Nephron progenitor cell (in vitro differentiated cells): ENCODE measurements at regions not wholly inside any gene's neighbourhood (a gene's known extent, or its start where the extent isn't known, plus 50 kb on each side); places are given as distances from the start of the nearest gene placed in this dataset.

Experiments
- DNase-seq: peaks from one replicate; pipeline ENCODE4 v3.0.0; 2021
- H3K27ac Mint-ChIP-seq: 2 replicates; pipeline ENCODE4 v1.8.0; 2021; ENCODE audit warnings: mild to moderate bottlenecking, moderate library complexity, mixed read lengths
- H3K27me3 Mint-ChIP-seq: 2 replicates; pipeline ENCODE4 v1.8.0; 2021; ENCODE audit warnings: mild to moderate bottlenecking, low read depth, mixed read lengths; ENCODE audit not compliant: poor library complexity
- H3K36me3 Mint-ChIP-seq: 2 replicates; pipeline ENCODE4 v1.8.0; 2021; ENCODE audit warnings: low read depth, mixed read lengths
- H3K4me1 Mint-ChIP-seq: 2 replicates; pipeline ENCODE4 v1.8.0; 2021; ENCODE audit warnings: mixed read lengths
- H3K4me3 Mint-ChIP-seq: 2 replicates; pipeline ENCODE4 v1.8.0; 2021; ENCODE audit warnings: mild to moderate bottlenecking, moderate library complexity, mixed read lengths
- H3K9me3 Mint-ChIP-seq: 2 replicates; pipeline ENCODE4 v1.8.0; 2021; ENCODE audit warnings: mild to moderate bottlenecking, moderate library complexity, mixed read lengths
- CTCF ChIP-seq: fragments of 200-600 bp; sonication (generic); IDR thresholded peaks from 2 replicates; pipeline ENCODE4 v1.5.0; 2021; ENCODE audit warnings: antibody characterized with exemption

- Mint-ChIP-seq H3K4me1 (no peaks in the 10 kb centered on the region), H3K27me3 (peaks cover 56% of the 10 kb centered on the region), H3K9me3 (no peaks in the 10 kb centered on the region), H3K27ac (no peak overlapping the region), H3K4me3 (no peak overlapping the region), H3K36me3 (no peaks in the 10 kb centered on the region)
- TF ChIP-seq CTCF, result no peak
- DNase-seq, result no peak
Measured at GRCh38 chr22:22786301-22787115, 101.1 kb upstream of the IGLL5 start.

- Mint-ChIP-seq H3K4me3 (no peak overlapping the region), H3K27ac (no peak overlapping the region), H3K4me1 (no peaks in the 10 kb centered on the region), H3K36me3 (no peaks in the 10 kb centered on the region), H3K27me3 (peaks cover 54% of the 10 kb centered on the region), H3K9me3 (no peaks in the 10 kb centered on the region)
- no peak for DNase-seq
- no peak for TF ChIP-seq CTCF
Measured at GRCh38 chr22:22787151-22787550, 100.5 kb upstream of the IGLL5 start.

- H3K27me3 Mint-ChIP-seq, result peaks cover 47% of the 10 kb centered on the region
- no peak overlapping the region for H3K27ac Mint-ChIP-seq
- no peaks in the 10 kb centered on the region for H3K4me1 Mint-ChIP-seq
Measured at GRCh38 chr22:22787786-22788459, 99.7 kb upstream of the IGLL5 start.

GRCh38 chr22:22788460-22789037, 99.1 kb upstream of the IGLL5 start:
- H3K27me3 Mint-ChIP-seq, result peaks cover 46% of the 10 kb centered on the region
- no peak overlapping the region for H3K27ac Mint-ChIP-seq
- H3K36me3 Mint-ChIP-seq, result no peaks in the 10 kb centered on the region
- no peak overlapping the region for H3K4me3 Mint-ChIP-seq
- TF ChIP-seq CTCF, result no peak
- no peaks in the 10 kb centered on the region for H3K4me1 Mint-ChIP-seq
- DNase-seq, result no peak
- H3K9me3 Mint-ChIP-seq, result no peaks in the 10 kb centered on the region

More at GRCh38 chr22:22787786-22788459, 99.7 kb upstream of the IGLL5 start:
- peak; percentile 73 for TF ChIP-seq CTCF
- no peaks in the 10 kb centered on the region for H3K9me3 Mint-ChIP-seq
- H3K4me3 Mint-ChIP-seq, result no peak overlapping the region
- H3K36me3 Mint-ChIP-seq, result no peaks in the 10 kb centered on the region
- DNase-seq, result peak; percentile 76

- H3K27ac Mint-ChIP-seq, result no peak overlapping the region
- H3K36me3 Mint-ChIP-seq, result no peaks in the 10 kb centered on the region
- TF ChIP-seq CTCF, result no peak
- peaks cover 38% of the 10 kb centered on the region for H3K27me3 Mint-ChIP-seq
- H3K4me3 Mint-ChIP-seq, result no peak overlapping the region
- no peaks in the 10 kb centered on the region for H3K4me1 Mint-ChIP-seq
- no peak for DNase-seq
- no peaks in the 10 kb centered on the region for H3K9me3 Mint-ChIP-seq
Measured at GRCh38 chr22:22789233-22789921, 98.2 kb upstream of the IGLL5 start.
